WI38 (cell line): ENCODE measurements at regions not wholly inside any gene's neighbourhood (a gene's known extent, or its start where the extent isn't known, plus 50 kb on each side); places are given as distances from the start of the nearest gene placed in this dataset.
"Not testable (repeated sequence)": the region's sequence is repeated elsewhere in the genome, so short reads cannot be mapped to it uniquely, and the experiment has no call there.

ENCODE experiments used
- H3K4me3 ChIP-seq: 2 replicates; pipeline ENCODE4 v1.5.1; 2011; ENCODE audit warnings: low read depth, mild to moderate bottlenecking, control low read depth, low read length
- CTCF ChIP-seq: IDR thresholded peaks from 2 replicates; pipeline ENCODE4 v1.5.1; 2012; ENCODE audit warnings: low read depth, mild to moderate bottlenecking, control low read depth, low read length

GRCh38 chr2:190150413-190150812, 87.9 kb upstream of the MSTN start:
- no peak overlapping the region for H3K4me3 ChIP-seq
- TF ChIP-seq CTCF = no peak

- no peak overlapping the region for H3K4me3 ChIP-seq
- TF ChIP-seq CTCF = no peak
These were observed 87.4 kb upstream of the MSTN start for GRCh38 chr2:190149908-190150307.

GRCh38 chr2:190149200-190149599, 86.7 kb upstream of the MSTN start:
- H3K4me3 ChIP-seq = no peak overlapping the region
- no peak for TF ChIP-seq CTCF

GRCh38 chr2:190146109-190146508, 83.6 kb upstream of the MSTN start:
- H3K4me3 ChIP-seq = not testable (repeated sequence)

GRCh38 chr2:190140474-190140873, 77.9 kb upstream of the MSTN start:
- H3K4me3 ChIP-seq = not testable (repeated sequence)

- TF ChIP-seq CTCF = no peak
- H3K4me3 ChIP-seq = no peak overlapping the region
These were observed 76.8 kb upstream of the MSTN start for GRCh38 chr2:190139371-190139770.

GRCh38 chr2:190138032-190138431, 75.5 kb upstream of the MSTN start:
- TF ChIP-seq CTCF = no peak
- no peak overlapping the region for H3K4me3 ChIP-seq

- no peak for TF ChIP-seq CTCF
These were observed 75.0 kb upstream of the MSTN start for GRCh38 chr2:190137561-190137960.

GRCh38 chr2:190136825-190137224, 74.3 kb upstream of the MSTN start:
- H3K4me3 ChIP-seq = no peak overlapping the region
- TF ChIP-seq CTCF = no peak

More at GRCh38 chr2:190137561-190137960, 75.0 kb upstream of the MSTN start:
- no peak overlapping the region for H3K4me3 ChIP-seq
